ENCODE measurements at regions not wholly inside any gene's neighbourhood (a gene's known extent, or its start where the extent isn't known, plus 50 kb on each side); places are given as distances from the start of the nearest gene placed in this dataset.

GRCh38 chr2:122851972-122852531 is 1096.6 kb downstream of the TSN start:
- Histone ChIP-seq H3K4me1 (replicated peaks) (no peaks in the 10 kb centered on the region), H3K9me3 (replicated peaks) (no peaks in the 10 kb centered on the region), H3K27ac (no peak overlapping the region), H3K27me3 (replicated peaks) (no peaks in the 10 kb centered on the region), H3K36me3 (no peaks in the 10 kb centered on the region), H3K4me3 (no peak overlapping the region)
- DNase-seq (ENCODE audit: low read depth in 1 of 2, low spot score in 2 of 2): no peak

- H3K4me3 ChIP-seq: no peak overlapping the region
- H3K9me3 ChIP-seq (replicated peaks): no peaks in the 10 kb centered on the region
- DNase-seq (ENCODE audit: low read depth in 1 of 2, low spot score in 2 of 2): no peak
- H3K36me3 ChIP-seq: no peaks in the 10 kb centered on the region
- no peaks in the 10 kb centered on the region for H3K27me3 ChIP-seq (replicated peaks)
- H3K27ac ChIP-seq: no peak overlapping the region
- no peaks in the 10 kb centered on the region for H3K4me1 ChIP-seq (replicated peaks)
These were observed 1101.2 kb downstream of the TSN start for GRCh38 chr2:122856696-122857095.

GRCh38 chr2:122858075-122858702 is 1102.7 kb downstream of the TSN start:
- Histone ChIP-seq H3K36me3 (no peaks in the 10 kb centered on the region), H3K27ac (no peak overlapping the region), H3K27me3 (replicated peaks) (no peaks in the 10 kb centered on the region), H3K4me3 (no peak overlapping the region), H3K9me3 (replicated peaks) (no peaks in the 10 kb centered on the region), H3K4me1 (replicated peaks) (no peaks in the 10 kb centered on the region)
- DNase-seq (ENCODE audit: low read depth in 1 of 2, low spot score in 2 of 2): no peak

- no peaks in the 10 kb centered on the region for H3K36me3 ChIP-seq
- H3K4me1 ChIP-seq (replicated peaks): no peaks in the 10 kb centered on the region
- H3K9me3 ChIP-seq (replicated peaks): no peaks in the 10 kb centered on the region
- no peaks in the 10 kb centered on the region for H3K27me3 ChIP-seq (replicated peaks)
- H3K27ac ChIP-seq: no peak overlapping the region
- no peak overlapping the region for H3K4me3 ChIP-seq
- no peak for DNase-seq (ENCODE audit: low read depth in 1 of 2, low spot score in 2 of 2)
These were observed 1103.4 kb downstream of the TSN start for GRCh38 chr2:122858813-122859212.

- no peak for DNase-seq (ENCODE audit: low read depth in 1 of 2, low spot score in 2 of 2)
- no peak overlapping the region for H3K27ac ChIP-seq
- H3K4me3 ChIP-seq: no peak overlapping the region
- H3K9me3 ChIP-seq (replicated peaks): no peaks in the 10 kb centered on the region
- no peaks in the 10 kb centered on the region for H3K4me1 ChIP-seq (replicated peaks)
- no peaks in the 10 kb centered on the region for H3K36me3 ChIP-seq
- H3K27me3 ChIP-seq (replicated peaks): no peaks in the 10 kb centered on the region
These were observed 1103.8 kb downstream of the TSN start for GRCh38 chr2:122859260-122859659.

GRCh38 chr2:122863532-122863931 is 1108.1 kb downstream of the TSN start:
- Histone ChIP-seq H3K9me3 (replicated peaks) (no peaks in the 10 kb centered on the region), H3K36me3 (no peaks in the 10 kb centered on the region), H3K4me1 (replicated peaks) (no peaks in the 10 kb centered on the region), H3K27ac (no peak overlapping the region), H3K4me3 (no peak overlapping the region), H3K27me3 (replicated peaks) (no peaks in the 10 kb centered on the region)
- DNase-seq (ENCODE audit: low read depth in 1 of 2, low spot score in 2 of 2): no peak

GRCh38 chr2:122864728-122865127 is 1109.3 kb downstream of the TSN start:
- Histone ChIP-seq H3K4me3 (no peak overlapping the region), H3K4me1 (replicated peaks) (no peaks in the 10 kb centered on the region), H3K9me3 (replicated peaks) (no peaks in the 10 kb centered on the region), H3K27ac (no peak overlapping the region), H3K27me3 (replicated peaks) (no peaks in the 10 kb centered on the region), H3K36me3 (no peaks in the 10 kb centered on the region)
- DNase-seq (ENCODE audit: low read depth in 1 of 2, low spot score in 2 of 2): no peak

GRCh38 chr2:122866095-122866494 is 1110.6 kb downstream of the TSN start:
- Histone ChIP-seq H3K27ac (no peak overlapping the region), H3K4me3 (no peak overlapping the region), H3K27me3 (replicated peaks) (no peaks in the 10 kb centered on the region), H3K4me1 (replicated peaks) (no peaks in the 10 kb centered on the region), H3K36me3 (no peaks in the 10 kb centered on the region), H3K9me3 (replicated peaks) (no peaks in the 10 kb centered on the region)
- DNase-seq (ENCODE audit: low read depth in 1 of 2, low spot score in 2 of 2): no peak

- H3K27me3 ChIP-seq (replicated peaks): no peaks in the 10 kb centered on the region
- no peaks in the 10 kb centered on the region; the same call in 1 of the 2 replicates for H3K9me3 ChIP-seq (replicated peaks)
- no peaks in the 10 kb centered on the region for H3K4me1 ChIP-seq (replicated peaks)
- no peak overlapping the region for H3K27ac ChIP-seq
- DNase-seq (ENCODE audit: low read depth in 1 of 2, low spot score in 2 of 2): no peak
- H3K4me3 ChIP-seq: no peak overlapping the region
- H3K36me3 ChIP-seq: no peaks in the 10 kb centered on the region
These were observed 1112.5 kb downstream of the TSN start for GRCh38 chr2:122867941-122868340.

GRCh38 chr2:122868646-122869275 is 1113.3 kb downstream of the TSN start:
- Histone ChIP-seq H3K27me3 (replicated peaks) (no peaks in the 10 kb centered on the region), H3K4me3 (no peak overlapping the region), H3K36me3 (no peaks in the 10 kb centered on the region), H3K9me3 (replicated peaks) (no peaks in the 10 kb centered on the region; the same call in 1 of the 2 replicates), H3K4me1 (replicated peaks) (no peaks in the 10 kb centered on the region), H3K27ac (no peak overlapping the region)
- DNase-seq (ENCODE audit: low read depth in 1 of 2, low spot score in 2 of 2): no peak

GRCh38 chr2:122873951-122874350 is 1118.5 kb downstream of the TSN start:
- Histone ChIP-seq H3K9me3 (replicated peaks) (no peaks in the 10 kb centered on the region; the same call in 1 of the 2 replicates), H3K27me3 (replicated peaks) (no peaks in the 10 kb centered on the region), H3K4me1 (replicated peaks) (no peaks in the 10 kb centered on the region), H3K4me3 (no peak overlapping the region), H3K27ac (no peak overlapping the region), H3K36me3 (no peaks in the 10 kb centered on the region)
- DNase-seq (ENCODE audit: low read depth in 1 of 2, low spot score in 2 of 2): no peak

GRCh38 chr2:122875091-122875865 is 1119.8 kb downstream of the TSN start:
- Histone ChIP-seq H3K27ac (no peak overlapping the region), H3K4me3 (no peak overlapping the region), H3K36me3 (no peaks in the 10 kb centered on the region), H3K9me3 (replicated peaks) (no peaks in the 10 kb centered on the region; the same call in 1 of the 2 replicates), H3K27me3 (replicated peaks) (no peaks in the 10 kb centered on the region), H3K4me1 (replicated peaks) (no peaks in the 10 kb centered on the region)
- DNase-seq (ENCODE audit: low read depth in 1 of 2, low spot score in 2 of 2): no peak

GRCh38 chr2:122883849-122884248 is 1128.4 kb downstream of the TSN start:
- DNase-seq (ENCODE audit: low read depth in 1 of 2, low spot score in 2 of 2): no peak
- Histone ChIP-seq H3K4me1 (replicated peaks) (no peaks in the 10 kb centered on the region), H3K27me3 (replicated peaks) (no peaks in the 10 kb centered on the region), H3K4me3 (no peak overlapping the region), H3K27ac (no peak overlapping the region), H3K36me3 (no peaks in the 10 kb centered on the region), H3K9me3 (replicated peaks) (no peaks in the 10 kb centered on the region)

GRCh38 chr2:122884889-122885288 is 1129.4 kb downstream of the TSN start:
- DNase-seq (ENCODE audit: low read depth in 1 of 2, low spot score in 2 of 2): no peak
- Histone ChIP-seq H3K4me1 (replicated peaks) (no peaks in the 10 kb centered on the region), H3K9me3 (replicated peaks) (no peaks in the 10 kb centered on the region), H3K27ac (no peak overlapping the region), H3K4me3 (no peak overlapping the region), H3K27me3 (replicated peaks) (no peaks in the 10 kb centered on the region), H3K36me3 (no peaks in the 10 kb centered on the region)

Data from SJSA1 (cell line).